ENCODE measurements at regions not wholly inside any gene's neighbourhood (a gene's known extent, or its start where the extent isn't known, plus 50 kb on each side); places are given as distances from the start of the nearest gene placed in this dataset.

- no peak for DNase-seq (ENCODE audit: low read depth)
- in situ Hi-C loops (cut with HindIII; ENCODE audit: low pct_unique_long_range_greater_than_20kb, low sequenced_read_pairs), result no loop called here
Measured at GRCh38 chr1:39154553-39155421, 49.7 kb upstream of the MACF1 start.

Measured in Caki2 (cell line).